ENCODE measurements at regions not wholly inside any gene's neighbourhood (a gene's known extent, or its start where the extent isn't known, plus 50 kb on each side); places are given as distances from the start of the nearest gene placed in this dataset.

DNA sequence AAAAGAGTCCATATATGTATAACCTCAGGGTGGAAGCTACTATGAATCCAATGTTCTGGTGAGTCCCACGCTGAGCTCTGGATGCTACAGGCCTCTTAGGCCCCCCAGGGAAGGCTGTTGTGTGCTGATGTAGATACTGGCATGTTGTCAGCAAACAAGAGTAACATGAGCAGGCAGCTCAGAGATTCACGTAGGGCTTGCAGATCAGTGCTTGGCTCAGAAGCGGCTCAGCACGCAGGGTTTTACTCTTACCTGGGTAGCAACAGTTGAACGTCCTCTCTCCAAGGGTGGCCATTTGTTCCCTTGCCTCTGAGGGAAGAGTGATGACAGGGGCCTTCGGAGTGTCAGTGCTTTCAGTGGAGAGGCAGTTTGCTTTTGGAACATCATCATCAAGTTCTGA is 93.4 kb downstream of the ZFP64 start:
- Histone ChIP-seq H3K36me3 (ENCODE audit: control insufficient read depth, insufficient read depth, low read length) (no peaks in the 10 kb centered on the region), H3K27me3 (ENCODE audit: control insufficient read depth, insufficient read depth, low read length) (peaks cover 13% of the 10 kb centered on the region), H3K9me3 (ENCODE audit: control insufficient read depth, insufficient read depth, low read length) (no peaks in the 10 kb centered on the region), H3K27ac (ENCODE audit: low read depth, low read length) (no peak overlapping the region), H3K4me3 (ENCODE audit: low read depth, low read length) (no peak overlapping the region), H3K4me1 (ENCODE audit: control insufficient read depth, insufficient read depth, low read length) (no peaks in the 10 kb centered on the region)
- DNase-seq (ENCODE audit: low read depth in 4 of 6, low spot score in 6 of 6): no peak
- 93% methylated on average over 3 of the region's 6 CpGs for WGBS (ENCODE audit: insufficient coverage)

DNA sequence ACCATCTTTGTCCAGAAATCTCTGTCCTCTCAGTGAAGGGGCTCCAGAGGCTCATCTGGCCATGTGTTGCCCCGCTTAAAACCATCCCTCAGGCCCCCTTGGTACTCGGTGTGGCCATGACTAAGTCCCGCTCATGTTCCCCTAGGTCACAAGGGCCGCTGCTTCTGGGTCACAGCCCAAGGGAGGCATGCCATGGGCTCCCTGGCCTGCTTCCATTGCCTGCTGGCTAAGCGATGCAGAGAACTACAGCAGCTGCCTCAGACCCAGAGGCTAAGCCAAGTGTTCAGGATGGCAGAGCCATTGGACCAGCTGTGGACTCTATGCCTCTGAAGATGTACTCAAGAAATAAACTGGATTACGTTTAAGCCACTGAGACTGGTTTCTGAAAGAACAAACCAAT is 95.5 kb downstream of the ZFP64 start:
- Histone ChIP-seq H3K27ac (ENCODE audit: low read depth, low read length) (no peak overlapping the region), H3K4me3 (ENCODE audit: low read depth, low read length) (no peak overlapping the region), H3K27me3 (ENCODE audit: control insufficient read depth, insufficient read depth, low read length) (no peaks in the 10 kb centered on the region), H3K36me3 (ENCODE audit: control insufficient read depth, insufficient read depth, low read length) (no peaks in the 10 kb centered on the region), H3K9me3 (ENCODE audit: control insufficient read depth, insufficient read depth, low read length) (no peaks in the 10 kb centered on the region), H3K4me1 (ENCODE audit: control insufficient read depth, insufficient read depth, low read length) (no peaks in the 10 kb centered on the region)
- WGBS (ENCODE audit: insufficient coverage): 89% methylated on average over 6 of the region's 6 CpGs
- DNase-seq (ENCODE audit: low read depth in 4 of 6, low spot score in 6 of 6): no peak

DNA sequence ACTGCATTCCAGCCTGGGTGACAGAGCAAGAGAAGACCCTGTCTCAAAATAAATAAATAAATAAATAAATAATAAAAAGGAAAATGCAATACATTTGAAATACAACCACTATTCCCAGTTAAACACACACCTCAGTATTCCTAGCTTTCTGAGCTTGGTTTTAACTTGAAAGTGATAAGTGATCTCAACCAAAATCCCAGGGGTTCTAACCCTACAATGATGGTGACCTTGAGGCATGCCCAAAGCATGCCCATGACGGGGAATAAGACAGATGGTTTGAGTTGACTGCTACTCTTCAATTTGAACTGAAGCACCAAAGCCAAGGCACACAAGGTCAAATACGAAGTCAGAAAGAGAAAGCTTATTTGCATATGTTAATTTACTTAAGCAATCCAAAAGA is 96.9 kb downstream of the ZFP64 start:
- no CpG with 5 or more reads among the region's 2 CpGs for WGBS (ENCODE audit: insufficient coverage)
- DNase-seq (ENCODE audit: low read depth in 4 of 6, low spot score in 6 of 6): no peak

GRCh38 chr20:52093575-52093974 is 98.0 kb downstream of the ZFP64 start:
- H3K36me3 ChIP-seq (ENCODE audit: control insufficient read depth, insufficient read depth, low read length): no peaks in the 10 kb centered on the region

More for the DNA sequence above, 96.9 kb downstream of the ZFP64 start:
- no peaks in the 10 kb centered on the region for H3K4me1 ChIP-seq (ENCODE audit: control insufficient read depth, insufficient read depth, low read length)
- no peak overlapping the region for H3K27ac ChIP-seq (ENCODE audit: low read depth, low read length)
- no peaks in the 10 kb centered on the region for H3K36me3 ChIP-seq (ENCODE audit: control insufficient read depth, insufficient read depth, low read length)
- H3K27me3 ChIP-seq (ENCODE audit: control insufficient read depth, insufficient read depth, low read length): no peaks in the 10 kb centered on the region
- no peaks in the 10 kb centered on the region for H3K9me3 ChIP-seq (ENCODE audit: control insufficient read depth, insufficient read depth, low read length)
- H3K4me3 ChIP-seq (ENCODE audit: low read depth, low read length): no peak overlapping the region

GRCh38 chr20:52090035-52090434 is 101.5 kb downstream of the ZFP64 start:
- Histone ChIP-seq H3K4me3 (ENCODE audit: low read depth, low read length) (no peak overlapping the region), H3K36me3 (ENCODE audit: control insufficient read depth, insufficient read depth, low read length) (peaks cover 5% of the 10 kb centered on the region), H3K9me3 (ENCODE audit: control insufficient read depth, insufficient read depth, low read length) (no peaks in the 10 kb centered on the region), H3K27me3 (ENCODE audit: control insufficient read depth, insufficient read depth, low read length) (no peaks in the 10 kb centered on the region), H3K4me1 (ENCODE audit: control insufficient read depth, insufficient read depth, low read length) (no peaks in the 10 kb centered on the region), H3K27ac (ENCODE audit: low read depth, low read length) (no peak overlapping the region)
- DNase-seq (ENCODE audit: low read depth in 4 of 6, low spot score in 6 of 6): no peak
- WGBS (ENCODE audit: insufficient coverage): no CpG with 5 or more reads among the region's 3 CpGs

More at GRCh38 chr20:52093575-52093974, 98.0 kb downstream of the ZFP64 start:
- DNase-seq (ENCODE audit: low read depth in 4 of 6, low spot score in 6 of 6): no peak
- Histone ChIP-seq H3K27me3 (ENCODE audit: control insufficient read depth, insufficient read depth, low read length) (no peaks in the 10 kb centered on the region), H3K4me3 (ENCODE audit: low read depth, low read length) (no peak overlapping the region), H3K4me1 (ENCODE audit: control insufficient read depth, insufficient read depth, low read length) (no peaks in the 10 kb centered on the region), H3K27ac (ENCODE audit: low read depth, low read length) (no peak overlapping the region), H3K9me3 (ENCODE audit: control insufficient read depth, insufficient read depth, low read length) (no peaks in the 10 kb centered on the region)
- 45% methylated on average over 3 of the region's 4 CpGs for WGBS (ENCODE audit: insufficient coverage)

DNA sequence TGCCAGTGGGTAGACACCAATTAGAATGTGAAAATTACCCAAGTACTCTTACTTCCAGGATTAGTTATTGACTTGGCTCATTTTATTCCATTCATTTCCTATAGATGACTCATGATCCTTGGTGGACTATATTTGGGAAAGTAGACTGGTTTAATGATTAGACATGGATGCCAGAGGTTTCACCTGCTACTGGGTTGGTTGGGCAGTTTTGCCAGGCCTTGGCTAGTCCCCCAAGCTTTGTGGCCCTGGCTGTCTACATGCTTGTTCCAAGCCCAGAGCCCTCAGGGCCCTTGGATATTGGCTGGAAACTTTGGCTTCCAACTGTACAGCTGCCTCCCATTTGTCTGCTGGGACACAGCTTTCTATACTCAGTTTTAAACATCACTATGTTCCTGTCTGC is 104.1 kb downstream of the ZFP64 start:
- DNase-seq (ENCODE audit: low read depth in 4 of 6, low spot score in 6 of 6): no peak
- no peak overlapping the region for H3K27ac ChIP-seq (ENCODE audit: low read depth, low read length)
- no peaks in the 10 kb centered on the region for H3K27me3 ChIP-seq (ENCODE audit: control insufficient read depth, insufficient read depth, low read length)
- H3K36me3 ChIP-seq (ENCODE audit: control insufficient read depth, insufficient read depth, low read length): peaks cover 14% of the 10 kb centered on the region
- H3K4me3 ChIP-seq (ENCODE audit: low read depth, low read length): no peak overlapping the region
- H3K9me3 ChIP-seq (ENCODE audit: control insufficient read depth, insufficient read depth, low read length): no peaks in the 10 kb centered on the region
- no peaks in the 10 kb centered on the region for H3K4me1 ChIP-seq (ENCODE audit: control insufficient read depth, insufficient read depth, low read length)

GRCh38 chr20:52086878-52087277 is 104.7 kb downstream of the ZFP64 start:
- no peaks in the 10 kb centered on the region for H3K27me3 ChIP-seq (ENCODE audit: control insufficient read depth, insufficient read depth, low read length)
- DNase-seq (ENCODE audit: low read depth in 4 of 6, low spot score in 6 of 6): no peak
- no peak overlapping the region for H3K27ac ChIP-seq (ENCODE audit: low read depth, low read length)
- H3K36me3 ChIP-seq (ENCODE audit: control insufficient read depth, insufficient read depth, low read length): peaks cover 14% of the 10 kb centered on the region
- H3K4me3 ChIP-seq (ENCODE audit: low read depth, low read length): no peak overlapping the region
- no peaks in the 10 kb centered on the region for H3K9me3 ChIP-seq (ENCODE audit: control insufficient read depth, insufficient read depth, low read length)
- no peaks in the 10 kb centered on the region for H3K4me1 ChIP-seq (ENCODE audit: control insufficient read depth, insufficient read depth, low read length)

- Histone ChIP-seq H3K27me3 (ENCODE audit: control insufficient read depth, insufficient read depth, low read length) (no peaks in the 10 kb centered on the region), H3K36me3 (ENCODE audit: control insufficient read depth, insufficient read depth, low read length) (peaks cover 14% of the 10 kb centered on the region), H3K9me3 (ENCODE audit: control insufficient read depth, insufficient read depth, low read length) (no peaks in the 10 kb centered on the region)
Observed at GRCh38 chr20:52084727-52085126, 106.9 kb downstream of the ZFP64 start.

GRCh38 chr20:52083627-52084232 is 107.8 kb downstream of the ZFP64 start:
- H3K27me3 ChIP-seq (ENCODE audit: control insufficient read depth, insufficient read depth, low read length): no peaks in the 10 kb centered on the region
- 42% methylated on average over 2 of the region's 11 CpGs for WGBS (ENCODE audit: insufficient coverage)
- H3K4me3 ChIP-seq (ENCODE audit: low read depth, low read length): no peak overlapping the region
- DNase-seq (ENCODE audit: low read depth in 4 of 6, low spot score in 6 of 6): peak; percentile 49 to 93 (median 62)
- no peak overlapping the region for H3K27ac ChIP-seq (ENCODE audit: low read depth, low read length)
- no peaks in the 10 kb centered on the region for H3K4me1 ChIP-seq (ENCODE audit: control insufficient read depth, insufficient read depth, low read length)
- H3K9me3 ChIP-seq (ENCODE audit: control insufficient read depth, insufficient read depth, low read length): no peaks in the 10 kb centered on the region
- H3K36me3 ChIP-seq (ENCODE audit: control insufficient read depth, insufficient read depth, low read length): peaks cover 14% of the 10 kb centered on the region

More at GRCh38 chr20:52084727-52085126, 106.9 kb downstream of the ZFP64 start:
- Histone ChIP-seq H3K4me1 (ENCODE audit: control insufficient read depth, insufficient read depth, low read length) (no peaks in the 10 kb centered on the region), H3K27ac (ENCODE audit: low read depth, low read length) (no peak overlapping the region), H3K4me3 (ENCODE audit: low read depth, low read length) (no peak overlapping the region)
- 96% methylated on average over 28 of the region's 28 CpGs for WGBS (ENCODE audit: insufficient coverage)
- no peak for DNase-seq (ENCODE audit: low read depth in 4 of 6, low spot score in 6 of 6)

DNA sequence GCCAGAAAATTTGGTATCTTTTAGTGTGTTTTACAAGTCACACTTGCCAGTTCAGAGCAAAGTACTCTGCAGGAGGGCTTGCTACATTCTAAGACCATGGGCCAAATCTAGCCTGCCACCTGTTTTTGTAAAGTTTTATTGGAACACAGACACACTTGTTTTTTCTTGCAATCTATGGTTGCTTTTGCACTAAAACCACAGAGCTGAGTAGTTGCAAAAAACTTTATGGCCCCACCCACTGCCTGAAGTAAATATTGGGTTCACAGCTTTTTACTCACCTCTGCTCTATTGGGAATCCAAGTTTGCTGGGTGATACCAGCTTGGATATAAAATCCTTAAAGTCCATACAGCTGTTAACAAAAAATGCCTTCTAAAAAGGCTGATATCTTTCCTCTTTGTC is 109.0 kb downstream of the ZFP64 start:
- Histone ChIP-seq H3K9me3 (ENCODE audit: control insufficient read depth, insufficient read depth, low read length) (no peaks in the 10 kb centered on the region), H3K4me3 (ENCODE audit: low read depth, low read length) (no peak overlapping the region), H3K27me3 (ENCODE audit: control insufficient read depth, insufficient read depth, low read length) (no peaks in the 10 kb centered on the region), H3K36me3 (ENCODE audit: control insufficient read depth, insufficient read depth, low read length) (peaks cover 10% of the 10 kb centered on the region), H3K27ac (ENCODE audit: low read depth, low read length) (no peak overlapping the region), H3K4me1 (ENCODE audit: control insufficient read depth, insufficient read depth, low read length) (no peaks in the 10 kb centered on the region)
- no peak for DNase-seq (ENCODE audit: low read depth in 4 of 6, low spot score in 6 of 6)
